Body of pancreas (tissue), 4 donors: ENCODE measurements at regions not wholly inside any gene's neighbourhood (a gene's known extent, or its start where the extent isn't known, plus 50 kb on each side); places are given as distances from the start of the nearest gene placed in this dataset.

ENCODE experiments used
- ATAC-seq: fragments of 150-250 bp; one replicate; pipeline ENCODE4 v1.9.1; 2016
- DNase-seq, 4 donors: peaks; one replicate each; pipeline ENCODE4 v3.0.0-alpha.2; 2019
- H3K27ac ChIP-seq, 4 donors: fragments of 200-600 bp; sonication (generic); 1 replicate in 3 of 4; 2 replicates in 1 of 4; pipeline versions ENCODE4 v1.5.1 to v1.6.1; 2016 to 2019; ENCODE audit warnings: mild to moderate bottlenecking in 1 of 4, mixed read lengths in 1 of 4, moderate library complexity in 1 of 4
- H3K27me3 ChIP-seq, 2 donors: fragments of 200-600 bp; sonication (generic); one replicate each; pipeline ENCODE4 v1.6.0; 2016; ENCODE audit warnings: mild to moderate bottlenecking in 1 of 2
- H3K36me3 ChIP-seq, 2 donors: fragments of 200-600 bp; sonication (generic); replicated peaks in 1 of 2; 2 replicates each; pipeline ENCODE4 v1.5.1; 2016; ENCODE audit warnings: low read depth in 2 of 2; ENCODE audit not compliant: insufficient read depth in 1 of 2
- H3K4me1 ChIP-seq: fragments of 200-600 bp; sonication (generic); one replicate; pipeline ENCODE4 v1.6.0; 2016
- H3K4me3 ChIP-seq, 2 donors: fragments of 200-600 bp; sonication (generic); 1 replicate in 1 of 2; 2 replicates in 1 of 2; pipeline ENCODE4 v1.5.1; 2016 to 2019
- H3K9me3 ChIP-seq, 3 donors: fragments of 200-600 bp; sonication (generic); 1 replicate in 2 of 3; 2 replicates in 1 of 3; pipeline ENCODE4 v1.5.1; 2016
- CTCF ChIP-seq, 7 experiments: fragments of 450-650 bp in 4 of 7; fragments of 200-600 bp in 3 of 7; sonication (generic) in 3 of 7; IDR thresholded peaks; one replicate each; pipeline ENCODE4 v1.5.1; 2016 to 2019; ENCODE audit warnings: antibody characterized with exemption in 7 of 7
- POLR2A ChIP-seq, 3 donors: fragments of 450-650 bp; IDR thresholded peaks; one replicate each; pipeline ENCODE4 v1.6.1; 2016; ENCODE audit warnings: antibody characterized with exemption in 3 of 3, mild to moderate bottlenecking in 2 of 3
- WGBS, 2 donors: methylation state at CpG; one replicate each; pipeline ENCODE4 v1.1.5; 2017; 5-methylcytosine and 5-hydroxymethylcytosine counted together
- intact Hi-C: fragments of 100-400 bp; cut with DNase I; formaldehyde crosslinking; loops from one replicate; pipeline ENCODE4 v1.15.1; 2023

- TF ChIP-seq CTCF (IDR thresholded peaks at IDR 0.05) (no peak), POLR2A (IDR thresholded peaks at IDR 0.05) (no peak)
- no peak overlapping the region for H3K27ac ChIP-seq
- H3K27me3 ChIP-seq = no peaks in the 10 kb centered on the region
- peaks cover 2% of the 10 kb centered on the region for H3K4me1 ChIP-seq
- DNase-seq = no peak
- H3K9me3 ChIP-seq = no peaks in the 10 kb centered on the region
- intact Hi-C loops = no loop called here
- no peaks in the 10 kb centered on the region for H3K36me3 ChIP-seq
- no peak overlapping the region for H3K4me3 ChIP-seq
- ATAC-seq = no peak
These were observed 425.9 kb upstream of the DCN start for GRCh38 chr12:91608542-91608941.

- DNase-seq = no peak
- Histone ChIP-seq H3K27ac (no peak overlapping the region), H3K4me1 (peaks cover 10% of the 10 kb centered on the region), H3K4me3 (no peak overlapping the region), H3K9me3 (no peaks in the 10 kb centered on the region), H3K36me3 (no peaks in the 10 kb centered on the region), H3K27me3 (no peaks in the 10 kb centered on the region)
- ATAC-seq = no peak
- TF ChIP-seq CTCF (IDR thresholded peaks at IDR 0.05) = no peak
- TF ChIP-seq POLR2A (IDR thresholded peaks at IDR 0.05) = no peak
- intact Hi-C loops = no loop called here
- 55 to 58% methylated on average over 3 of the region's 3 CpGs for WGBS, 2 donors
These were observed 424.2 kb upstream of the DCN start for GRCh38 chr12:91606662-91607377.

GRCh38 chr12:91604897-91605296 is 422.3 kb upstream of the DCN start:
- intact Hi-C loops = no loop called here
- 66 to 69% methylated on average over 6 of the region's 6 CpGs for WGBS, 2 donors
- H3K9me3 ChIP-seq = no peaks in the 10 kb centered on the region

GRCh38 chr12:91603060-91603459 is 420.4 kb upstream of the DCN start:
- WGBS, 2 donors = 13 to 23% methylated on average over 2 of the region's 2 CpGs
- no peaks in the 10 kb centered on the region for H3K36me3 ChIP-seq
- H3K27ac ChIP-seq = peak overlapping the region in 1 of 4 donors; percentile 43
- no peak overlapping the region for H3K4me3 ChIP-seq
- no peaks in the 10 kb centered on the region for H3K9me3 ChIP-seq
- peak; percentile 77 for ATAC-seq
- no peak for TF ChIP-seq CTCF (IDR thresholded peaks at IDR 0.05)
- TF ChIP-seq POLR2A (IDR thresholded peaks at IDR 0.05) = no peak
- no peaks in the 10 kb centered on the region for H3K27me3 ChIP-seq
- DNase-seq = no peak
- peaks cover 10% of the 10 kb centered on the region for H3K4me1 ChIP-seq
- intact Hi-C loops = no loop called here

More at GRCh38 chr12:91604897-91605296, 422.3 kb upstream of the DCN start:
- no peak for ATAC-seq
- Histone ChIP-seq H3K4me3 (no peak overlapping the region), H3K27me3 (no peaks in the 10 kb centered on the region), H3K27ac (no peak overlapping the region), H3K4me1 (peaks cover 10% of the 10 kb centered on the region), H3K36me3 (no peaks in the 10 kb centered on the region)
- no peak for DNase-seq
- TF ChIP-seq POLR2A (IDR thresholded peaks at IDR 0.05) = no peak
- no peak for TF ChIP-seq CTCF (IDR thresholded peaks at IDR 0.05)

GRCh38 chr12:91601054-91601453 is 418.4 kb upstream of the DCN start:
- no peak overlapping the region for H3K27ac ChIP-seq
- no peaks in the 10 kb centered on the region for H3K9me3 ChIP-seq
- intact Hi-C loops = no loop called here
- no peaks in the 10 kb centered on the region for H3K36me3 ChIP-seq
- DNase-seq = no peak
- no peak overlapping the region for H3K4me3 ChIP-seq
- ATAC-seq = no peak
- H3K27me3 ChIP-seq = no peaks in the 10 kb centered on the region
- 67 to 71% methylated on average over 4 of the region's 4 CpGs for WGBS, 2 donors
- TF ChIP-seq POLR2A (IDR thresholded peaks at IDR 0.05) (no peak), CTCF (IDR thresholded peaks at IDR 0.05) (no peak)
- peaks cover 10% of the 10 kb centered on the region for H3K4me1 ChIP-seq
